HG02642 (cell line): ENCODE measurements at regions not wholly inside any gene's neighbourhood (a gene's known extent, or its start where the extent isn't known, plus 50 kb on each side); places are given as distances from the start of the nearest gene placed in this dataset.

Source experiments
- ATAC-seq: cut with Tn5 transposase; IDR thresholded peaks from one replicate; pipeline ENCODE4 v1.9.1; 2021; ENCODE audit warnings: mild to moderate bottlenecking; ENCODE audit not compliant: unreplicated experiment, poor library complexity

- ATAC-seq: no peak
Measured at GRCh38 chr22:49108636-49109315, 718.9 kb downstream of the BRD1 start.

- no peak for ATAC-seq
Measured at GRCh38 chr22:49107961-49108530, 719.6 kb downstream of the BRD1 start.

- no peak for ATAC-seq
Measured at GRCh38 chr22:49107561-49107960, 720.1 kb downstream of the BRD1 start.

- ATAC-seq: no peak
Measured at GRCh38 chr22:49106842-49107152, 720.9 kb downstream of the BRD1 start.

DNA sequence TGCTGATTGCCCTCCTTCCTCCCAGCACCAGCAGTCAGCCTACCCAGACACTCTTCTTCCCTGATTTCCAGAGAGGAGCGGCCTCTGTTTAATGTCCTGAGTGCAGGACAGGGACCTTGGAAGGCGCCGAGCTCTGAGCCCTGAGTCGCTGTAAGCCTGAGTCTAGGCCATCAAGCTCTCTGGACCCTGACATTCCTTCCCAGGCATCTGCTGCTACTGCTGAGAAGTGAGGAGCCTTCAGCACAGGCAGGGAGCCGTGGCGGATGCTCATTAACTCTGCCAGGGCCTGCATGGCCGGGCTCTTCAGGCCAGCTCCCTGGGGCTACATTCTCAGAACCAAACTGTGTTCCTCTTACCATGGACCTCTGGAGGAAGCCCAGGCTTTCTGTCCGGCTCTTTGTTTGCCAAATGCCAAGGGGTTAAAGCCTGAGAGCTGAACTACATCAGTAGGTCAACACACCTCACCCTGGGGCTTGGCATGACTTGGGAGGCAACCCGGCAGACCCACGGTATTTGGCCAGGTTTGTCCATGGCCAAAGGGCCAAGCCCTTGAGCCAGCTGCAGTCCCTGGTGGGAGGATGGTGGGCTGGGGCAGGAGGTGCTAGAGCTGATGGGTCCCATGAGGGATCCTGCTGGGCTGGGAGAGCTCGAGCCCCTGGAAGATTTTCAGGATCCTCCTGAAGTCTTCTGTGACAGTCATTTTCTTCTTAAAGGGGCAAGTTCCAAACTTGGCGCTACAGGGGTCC lies 721.4 kb downstream of the BRD1 start:
- ATAC-seq: no peak

DNA sequence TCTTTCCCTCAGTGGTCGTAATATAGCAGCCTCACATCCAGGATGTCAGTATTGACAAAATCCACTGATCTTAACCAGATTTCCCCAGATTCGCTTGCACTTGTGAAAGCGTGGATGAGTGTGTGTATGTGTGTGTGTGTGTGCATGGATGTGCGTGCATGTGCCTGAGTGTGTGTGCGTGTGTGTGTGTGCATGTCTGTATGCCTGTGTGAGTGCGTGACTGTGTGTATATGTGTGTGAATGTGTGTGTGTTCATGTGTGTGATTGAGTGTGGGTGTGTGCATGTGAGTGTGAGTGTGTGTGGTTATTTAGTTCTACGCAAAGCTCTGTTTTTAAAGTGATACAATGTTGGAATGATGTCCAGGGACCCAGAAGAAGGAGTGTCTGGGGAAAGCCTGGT lies 723.2 kb downstream of the BRD1 start:
- ATAC-seq: no peak

- no peak for ATAC-seq
Measured at GRCh38 chr22:49103314-49104059, 724.2 kb downstream of the BRD1 start.

DNA sequence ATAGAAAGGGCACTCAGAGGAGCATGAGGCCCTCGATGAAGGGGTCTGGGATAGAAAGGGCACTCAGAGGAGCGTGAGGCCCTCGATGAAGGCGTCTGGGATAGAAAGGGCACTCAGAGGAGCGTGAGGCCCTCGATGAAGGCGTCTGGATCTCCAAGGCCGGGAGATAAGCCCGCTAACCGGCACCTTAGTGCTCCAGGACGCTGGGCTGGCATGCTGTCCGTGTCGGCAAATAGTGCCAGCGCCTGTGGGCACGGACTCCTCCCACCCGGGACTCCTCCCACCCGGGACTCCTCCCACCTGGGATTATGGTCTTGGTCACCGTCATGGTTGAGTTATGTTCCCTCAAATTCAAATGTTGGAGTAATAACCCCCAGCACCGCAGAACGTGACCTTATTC lies 725.3 kb downstream of the BRD1 start:
- no peak for ATAC-seq

GRCh38 chr22:49101873-49102272 lies 725.8 kb downstream of the BRD1 start:
- ATAC-seq: no peak

- no peak for ATAC-seq
Measured at GRCh38 chr22:49101225-49101624, 726.4 kb downstream of the BRD1 start.

GRCh38 chr22:49100773-49101172 lies 726.9 kb downstream of the BRD1 start:
- ATAC-seq: no peak

GRCh38 chr22:49100316-49100715 lies 727.4 kb downstream of the BRD1 start:
- ATAC-seq: no peak

GRCh38 chr22:49099496-49100124 lies 728.1 kb downstream of the BRD1 start:
- no peak for ATAC-seq

DNA sequence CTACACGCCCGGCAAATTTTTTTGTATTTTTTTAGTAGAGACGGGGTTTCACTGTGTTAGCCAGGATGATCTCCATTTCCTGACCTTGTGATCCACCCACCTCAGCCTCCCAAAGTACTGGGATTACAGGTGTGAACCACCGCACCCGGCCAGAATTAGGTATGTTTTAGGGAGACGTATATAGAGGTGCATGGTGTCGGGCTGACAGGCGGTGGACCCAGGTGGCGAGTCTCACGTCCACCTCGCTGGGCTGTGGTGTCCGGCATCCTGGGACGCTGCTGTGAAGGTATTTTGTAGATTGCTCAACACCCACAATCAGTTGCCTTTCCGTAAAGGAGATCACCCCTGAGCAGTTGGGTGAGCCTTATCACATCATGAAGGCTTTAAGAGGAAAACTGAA lies 728.6 kb downstream of the BRD1 start:
- ATAC-seq: no peak

- no peak for ATAC-seq
Measured at GRCh38 chr22:49097966-49098365, 729.7 kb downstream of the BRD1 start.

DNA sequence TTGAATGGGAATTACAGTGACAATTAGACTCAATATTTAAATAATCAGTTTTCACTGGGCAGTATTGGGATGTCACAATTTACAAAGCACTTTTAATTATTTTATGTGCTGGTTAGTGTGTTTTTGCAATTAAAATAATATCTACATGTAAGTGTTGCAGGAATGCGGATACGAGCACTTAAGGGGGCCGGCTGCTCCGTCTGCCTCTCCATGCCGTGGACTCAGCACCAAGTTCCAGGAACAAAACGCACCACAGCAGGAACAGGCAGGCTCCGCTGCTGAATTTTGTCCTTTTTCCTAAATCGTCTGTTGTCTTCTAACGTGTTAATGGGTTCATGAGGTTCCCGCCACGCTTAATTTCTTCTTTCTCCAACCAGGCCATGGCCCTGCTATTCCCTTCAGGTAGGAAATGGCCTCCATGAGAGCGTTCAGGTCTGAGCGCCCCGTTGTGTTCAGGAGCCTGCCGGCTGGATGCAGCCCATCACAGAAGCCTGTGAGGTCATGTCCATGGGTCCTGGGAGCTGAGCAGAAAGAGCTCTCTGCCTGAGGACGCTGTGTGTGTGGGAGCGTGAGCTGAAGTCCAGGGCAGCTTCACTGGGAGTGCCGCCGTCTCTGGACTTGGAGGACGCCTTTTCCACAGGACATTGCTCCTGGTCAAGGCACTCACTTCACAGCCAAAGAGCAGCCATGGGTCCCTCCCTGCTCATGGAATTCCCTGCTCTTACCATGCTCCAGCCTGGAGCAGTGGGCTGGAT lies 730.3 kb downstream of the BRD1 start:
- ATAC-seq: no peak

DNA sequence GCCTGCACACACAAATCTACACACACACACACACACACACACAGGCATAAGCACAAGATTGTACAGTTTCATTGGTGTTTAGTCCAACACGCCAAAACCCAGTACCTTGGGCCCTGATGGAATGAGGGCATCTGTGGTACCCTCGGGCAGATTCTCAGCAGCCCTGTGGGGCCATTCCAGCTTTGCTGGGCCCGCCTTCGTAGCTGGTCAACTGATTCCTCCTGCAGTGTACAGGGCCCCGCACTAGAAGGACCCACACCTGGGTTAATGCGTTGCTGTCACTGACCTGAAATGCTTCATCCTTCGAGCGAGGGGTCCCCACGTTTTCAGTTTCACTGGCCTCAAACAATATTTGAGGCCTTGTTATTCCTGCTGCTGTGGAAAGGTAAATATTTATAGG lies 731.2 kb downstream of the BRD1 start:
- ATAC-seq: no peak

- ATAC-seq: no peak
Measured at GRCh38 chr22:49095366-49095765, 732.3 kb downstream of the BRD1 start.

DNA sequence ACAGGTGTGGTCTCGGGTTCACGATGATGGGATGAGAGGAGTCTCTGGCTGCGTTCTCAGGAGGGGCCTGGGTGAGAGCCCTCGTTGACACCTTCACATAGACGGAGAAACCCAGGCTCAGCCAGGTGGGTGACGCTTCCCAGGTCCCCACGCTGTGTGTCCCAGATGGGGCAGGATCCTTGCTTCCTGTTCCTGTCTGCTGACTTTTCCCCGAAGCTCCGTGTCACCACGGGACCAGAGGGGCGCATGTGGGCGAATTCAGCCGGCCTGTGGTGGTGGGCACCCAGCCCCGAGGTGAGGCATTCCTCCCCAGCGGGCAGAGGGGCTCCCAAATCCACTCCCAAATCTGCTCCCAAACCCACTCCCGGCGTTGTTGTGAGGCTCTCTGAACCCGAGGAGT lies 732.8 kb downstream of the BRD1 start:
- ATAC-seq: no peak

DNA sequence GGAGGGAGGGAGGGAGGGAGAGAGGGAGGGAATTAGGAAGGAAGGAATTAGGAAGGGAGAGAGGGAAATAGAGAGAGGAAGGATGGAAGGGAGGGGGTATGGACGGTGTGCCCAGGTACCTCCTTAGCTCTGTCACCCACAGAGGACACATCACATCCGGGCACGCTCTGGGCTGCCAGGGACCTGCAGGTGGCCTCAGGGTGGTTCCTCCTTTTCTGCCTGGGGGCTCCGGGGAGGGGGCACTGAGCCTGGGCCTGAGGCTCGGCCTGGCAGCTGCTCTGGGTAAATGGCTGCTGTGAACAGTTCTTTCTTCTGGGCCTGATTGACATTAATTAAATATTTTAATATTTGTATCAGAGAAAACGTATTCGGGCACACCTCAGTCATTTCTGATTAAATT lies 733.5 kb downstream of the BRD1 start:
- ATAC-seq: no peak
